GM19324 (cell line): ENCODE measurements at regions not wholly inside any gene's neighbourhood (a gene's known extent, or its start where the extent isn't known, plus 50 kb on each side); places are given as distances from the start of the nearest gene placed in this dataset.
"Not testable (repeated sequence)": the region's sequence is repeated elsewhere in the genome, so short reads cannot be mapped to it uniquely, and the experiment has no call there.

ENCODE experiments used
- ATAC-seq: cut with Tn5 transposase; IDR thresholded peaks from one replicate; pipeline ENCODE4 v1.9.1; 2021; ENCODE audit warnings: mild to moderate bottlenecking, moderate library complexity; ENCODE audit not compliant: unreplicated experiment, low FRiP score

DNA sequence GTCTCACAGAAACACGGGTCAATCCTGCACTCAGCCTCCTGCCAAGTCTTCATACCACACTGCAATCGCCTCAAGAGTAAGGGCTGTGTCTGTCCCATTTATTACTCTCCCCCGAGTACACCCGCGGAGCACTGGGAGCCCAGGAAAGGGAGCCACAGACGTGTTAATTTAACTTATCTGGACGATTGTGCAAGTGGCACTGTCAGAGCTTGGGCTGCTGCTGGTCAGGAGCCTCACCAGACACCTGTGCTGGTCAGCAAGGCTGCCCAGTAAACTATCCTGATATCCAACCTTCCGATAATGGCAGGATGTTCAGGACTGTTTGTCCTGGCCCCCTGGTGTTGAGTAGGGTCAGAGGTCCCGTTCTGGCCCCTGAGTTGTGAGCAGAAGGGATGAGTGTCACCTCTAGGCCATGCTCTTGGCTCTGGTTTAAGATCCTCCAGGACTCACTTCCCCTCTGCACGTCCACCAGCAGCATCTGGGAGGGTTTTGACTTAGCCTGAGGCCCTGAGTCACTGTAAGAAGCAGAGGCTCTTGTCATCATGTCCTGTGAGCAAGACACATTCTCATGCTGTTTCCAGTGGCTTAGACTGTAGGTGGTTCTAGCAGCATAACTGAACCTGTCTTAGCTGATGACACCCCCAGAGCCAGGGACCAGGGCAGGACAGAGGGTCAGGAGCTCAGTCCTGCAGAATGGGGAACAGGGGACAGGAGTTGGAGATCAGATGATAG is 82.5 kb upstream of the ARL4C start:
- no peak for ATAC-seq

DNA sequence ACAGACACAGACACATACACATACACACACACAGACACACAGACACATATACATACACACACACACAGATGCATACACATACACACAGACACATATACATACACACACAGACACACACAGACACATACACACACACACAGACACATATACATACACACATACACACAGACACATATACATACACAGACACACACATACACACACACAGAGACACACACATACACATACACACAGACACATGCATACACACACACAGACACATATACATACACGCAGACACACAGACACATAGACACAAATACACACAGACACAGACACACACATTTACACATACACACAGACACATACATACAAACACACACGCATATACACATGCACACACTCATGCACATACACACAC is 81.5 kb upstream of the ARL4C start:
- ATAC-seq = no peak

DNA sequence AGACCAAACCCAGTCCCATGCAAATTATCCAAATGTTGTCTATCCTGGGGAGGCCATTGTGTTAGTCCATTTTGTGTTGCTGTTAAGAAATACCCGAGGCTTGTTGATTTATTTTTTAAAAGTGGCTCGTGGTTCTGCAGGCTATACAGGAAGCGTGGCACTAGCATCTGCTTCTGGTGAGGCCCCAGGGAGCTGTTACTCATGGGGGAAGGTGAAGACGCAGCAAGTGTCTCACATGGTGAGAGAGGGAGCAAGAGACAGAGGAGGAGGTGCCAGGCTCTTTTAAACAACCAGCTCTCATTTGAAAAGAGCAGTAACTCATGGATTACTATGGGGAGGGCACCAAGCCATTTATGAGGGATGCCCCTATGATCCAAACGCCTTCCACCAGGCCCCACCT is 80.3 kb upstream of the ARL4C start:
- no peak for ATAC-seq

DNA sequence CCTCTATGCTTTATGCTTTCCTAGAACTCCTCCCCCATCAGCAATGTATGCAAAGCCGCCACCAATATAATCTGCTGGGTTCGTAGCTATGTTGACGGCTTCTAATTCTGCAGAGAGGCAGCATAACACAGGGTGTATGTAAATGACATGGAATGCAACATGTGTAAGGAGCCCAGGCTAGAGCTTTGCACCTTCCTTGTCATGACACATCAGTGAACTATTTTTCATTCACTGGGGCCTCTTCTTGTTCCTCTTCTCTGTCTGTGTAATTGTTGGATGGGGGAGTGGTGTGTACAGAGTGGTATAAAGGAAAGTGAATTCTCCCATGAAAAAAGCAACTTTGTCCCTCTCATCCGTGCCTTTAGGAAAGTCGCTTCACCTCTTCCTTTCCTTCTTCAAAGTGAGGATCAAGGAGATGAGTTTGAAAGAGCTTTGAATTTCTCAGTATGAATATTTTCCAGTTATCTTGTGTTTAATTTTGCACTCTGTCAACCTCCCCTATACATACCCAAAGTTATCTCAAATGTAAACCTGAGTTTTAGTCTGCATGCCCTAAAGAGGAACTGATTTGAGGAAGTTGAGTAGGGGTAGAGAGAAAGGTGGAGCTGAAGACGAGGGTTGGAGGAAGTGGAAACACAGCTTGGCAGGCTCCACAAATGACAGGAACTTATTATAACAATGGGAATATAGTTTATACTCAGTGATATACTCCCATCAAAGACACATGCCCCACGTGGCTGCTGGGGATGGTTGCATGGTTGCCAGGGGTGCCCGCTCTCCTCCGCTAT is 74.9 kb upstream of the ARL4C start:
- no peak for ATAC-seq

DNA sequence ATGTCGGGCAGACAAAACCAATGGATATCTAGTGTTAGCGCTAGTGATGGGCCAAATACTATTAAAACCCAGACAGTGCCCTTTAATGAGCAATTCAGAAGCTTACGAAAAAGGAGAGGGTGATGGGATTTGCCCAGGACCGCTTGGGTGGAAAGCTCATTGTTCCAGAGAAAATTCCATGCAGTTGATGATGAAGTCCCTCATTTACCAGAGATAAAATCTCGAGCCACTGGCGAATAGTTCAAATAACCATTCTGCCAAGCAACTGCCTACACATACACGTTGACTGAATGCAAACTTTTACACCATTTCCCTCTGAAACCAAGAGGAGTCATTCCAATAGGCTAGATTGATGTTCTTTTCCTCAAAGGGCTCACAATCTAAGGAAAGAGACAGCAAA is 73.6 kb upstream of the ARL4C start:
- no peak for ATAC-seq

DNA sequence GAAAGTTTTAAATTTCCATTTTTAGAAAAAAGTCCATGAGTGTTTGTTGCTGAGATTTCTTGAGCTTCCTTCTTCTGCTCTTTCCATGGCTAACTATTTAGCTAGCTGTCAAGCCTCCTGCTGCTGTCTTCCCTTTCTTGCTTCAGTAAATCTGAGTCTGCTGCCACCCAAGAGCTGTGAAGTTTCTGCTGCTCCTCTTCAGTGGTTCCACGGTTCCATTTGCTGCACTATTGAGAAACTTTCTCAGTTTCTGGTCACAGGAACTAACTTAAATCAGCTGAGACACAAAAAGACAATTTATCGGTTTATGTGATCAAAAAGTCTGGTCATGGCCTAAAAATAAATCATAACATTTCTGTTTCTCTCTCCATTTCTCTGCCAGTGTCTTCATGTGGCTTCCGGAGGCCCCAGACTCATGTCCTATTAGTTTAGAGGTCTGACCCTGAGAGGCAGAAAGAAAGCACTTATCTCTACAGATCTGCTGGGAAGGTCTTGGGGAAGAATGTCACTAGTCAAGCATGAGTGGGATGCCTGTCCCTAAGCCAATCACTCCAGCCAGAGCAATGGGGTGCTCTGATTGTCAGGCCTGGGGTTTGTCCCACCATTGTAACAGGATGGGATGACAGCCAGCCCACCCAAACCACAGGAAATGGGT is 73.0 kb upstream of the ARL4C start:
- ATAC-seq = no peak

DNA sequence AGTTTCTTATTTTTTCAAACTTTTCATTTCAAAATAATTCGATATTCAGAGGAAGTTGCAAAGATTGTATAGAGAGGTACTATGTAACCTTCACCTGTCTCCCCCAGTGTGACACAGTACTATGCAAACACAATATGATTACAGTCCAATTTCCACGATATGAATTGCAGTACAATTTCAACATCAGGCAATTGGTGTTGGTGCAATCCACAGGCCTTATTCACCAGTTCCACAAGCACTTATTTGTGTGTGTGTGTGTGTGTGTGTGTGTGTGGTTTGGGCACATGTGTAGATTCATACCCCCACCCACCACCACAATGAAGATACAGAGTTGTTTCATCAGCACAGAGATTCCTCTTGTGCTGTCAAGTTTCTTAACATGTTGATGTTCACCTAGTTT is 69.7 kb upstream of the ARL4C start:
- no peak for ATAC-seq

DNA sequence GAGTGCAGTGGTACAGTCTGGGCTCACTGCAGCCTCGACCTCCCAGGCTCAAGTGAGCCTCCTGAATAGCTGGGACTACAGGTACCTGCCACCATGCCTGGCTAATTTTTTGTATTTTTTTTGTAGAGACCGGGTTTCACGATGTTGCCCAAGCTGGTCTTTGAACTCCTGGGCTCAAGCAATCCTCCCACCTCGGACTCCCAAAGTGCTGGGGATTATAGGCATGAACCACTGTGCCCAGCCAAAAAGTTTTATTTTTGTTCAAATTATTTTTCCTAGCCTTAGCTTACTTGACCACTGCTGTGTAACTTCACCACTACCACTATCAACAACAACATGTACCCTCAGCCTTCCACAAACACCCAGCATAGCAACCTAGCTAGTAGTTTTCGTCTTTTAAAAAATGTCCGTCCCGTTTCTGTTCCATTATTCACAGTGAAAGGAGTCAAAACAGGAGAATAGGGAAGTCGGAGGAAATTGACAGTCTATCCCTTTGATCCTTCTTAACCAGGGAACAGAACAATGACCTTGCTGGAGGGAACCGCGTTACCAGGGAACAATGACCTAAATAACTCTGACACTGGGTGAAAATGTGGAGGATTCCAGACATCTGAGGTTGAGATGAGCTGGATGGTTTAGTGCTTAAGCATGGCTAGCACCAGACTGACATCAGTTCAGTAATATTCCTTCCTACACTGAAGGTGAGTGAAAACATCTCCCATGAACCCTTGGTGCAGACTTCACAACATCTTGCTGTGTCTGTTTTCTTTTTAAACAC is 69.2 kb upstream of the ARL4C start:
- no peak for ATAC-seq

DNA sequence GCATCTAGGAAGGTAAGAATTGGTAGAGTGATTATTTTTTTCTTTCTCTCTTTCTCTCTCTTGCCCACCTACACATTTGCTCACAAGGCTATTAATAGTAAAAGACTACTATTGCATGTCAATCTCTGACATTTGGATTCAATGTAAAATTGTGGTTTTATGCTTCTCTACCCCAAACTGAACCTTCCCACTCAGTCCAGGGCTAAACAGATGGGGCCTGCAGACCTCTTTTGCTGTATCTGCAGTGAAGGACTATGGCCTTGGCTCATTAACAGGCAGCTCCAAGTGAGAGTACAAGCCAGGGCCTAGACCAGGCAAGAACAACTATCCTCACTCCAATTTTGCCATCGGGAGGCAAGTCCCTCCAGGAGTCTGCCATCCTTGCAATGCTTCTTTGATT is 68.3 kb upstream of the ARL4C start:
- ATAC-seq = no peak

DNA sequence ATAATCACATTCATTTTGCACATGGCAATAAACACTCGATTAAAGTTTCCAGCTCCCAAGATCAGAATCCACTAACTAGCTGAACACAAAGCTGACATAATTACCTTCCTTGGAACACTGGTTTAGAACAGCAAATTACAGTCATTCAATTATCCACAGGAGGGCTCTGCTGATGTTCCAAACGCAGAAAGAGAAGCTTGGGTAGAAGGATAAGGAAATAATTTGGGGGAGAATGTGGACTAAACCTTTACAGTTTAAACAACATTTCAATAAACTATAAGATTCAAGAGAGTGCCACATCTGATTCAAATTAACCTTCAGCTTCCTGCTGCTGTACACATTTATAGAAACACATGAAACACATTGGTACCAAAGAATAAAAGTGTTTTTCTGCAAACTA is 67.8 kb upstream of the ARL4C start:
- no peak for ATAC-seq

DNA sequence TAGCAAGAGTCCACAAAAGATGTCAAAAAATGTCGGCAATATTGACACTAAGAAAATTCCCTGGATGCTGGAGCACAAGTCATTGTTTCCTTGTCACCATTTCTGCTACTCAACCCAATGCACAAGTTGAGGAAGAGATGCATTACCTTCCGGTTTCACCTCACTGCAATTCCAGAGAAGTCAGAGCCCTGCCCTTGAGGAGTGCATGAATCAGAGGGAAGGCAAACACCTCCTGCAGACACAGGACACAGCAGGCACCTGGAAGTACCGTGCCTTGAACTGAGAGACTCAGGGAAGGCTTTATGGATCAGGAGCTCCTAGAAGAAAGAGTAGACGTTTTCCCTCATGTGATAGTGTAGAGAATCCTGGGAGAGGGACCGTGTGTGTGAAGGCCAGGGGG is 62.7 kb upstream of the ARL4C start:
- no peak for ATAC-seq

DNA sequence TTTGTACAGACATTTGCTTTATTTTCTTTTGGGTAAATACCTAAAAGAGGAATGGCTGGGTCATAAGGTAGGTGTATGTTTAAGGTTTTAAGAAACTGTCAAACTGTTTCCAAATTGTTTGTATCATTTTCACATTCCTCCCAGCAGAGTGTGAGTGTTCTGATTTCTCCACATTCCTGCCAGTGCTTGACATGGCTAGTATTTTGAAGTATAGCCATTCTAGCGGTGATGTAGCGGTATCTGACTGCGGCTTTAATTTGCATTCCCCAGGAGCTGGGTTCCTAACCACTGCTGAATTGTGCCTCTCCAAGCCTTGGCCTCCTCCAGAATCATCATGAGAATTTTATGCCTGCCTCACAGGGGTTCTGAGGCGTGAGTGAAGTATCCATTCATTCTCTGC is 61.8 kb upstream of the ARL4C start:
- no peak for ATAC-seq

DNA sequence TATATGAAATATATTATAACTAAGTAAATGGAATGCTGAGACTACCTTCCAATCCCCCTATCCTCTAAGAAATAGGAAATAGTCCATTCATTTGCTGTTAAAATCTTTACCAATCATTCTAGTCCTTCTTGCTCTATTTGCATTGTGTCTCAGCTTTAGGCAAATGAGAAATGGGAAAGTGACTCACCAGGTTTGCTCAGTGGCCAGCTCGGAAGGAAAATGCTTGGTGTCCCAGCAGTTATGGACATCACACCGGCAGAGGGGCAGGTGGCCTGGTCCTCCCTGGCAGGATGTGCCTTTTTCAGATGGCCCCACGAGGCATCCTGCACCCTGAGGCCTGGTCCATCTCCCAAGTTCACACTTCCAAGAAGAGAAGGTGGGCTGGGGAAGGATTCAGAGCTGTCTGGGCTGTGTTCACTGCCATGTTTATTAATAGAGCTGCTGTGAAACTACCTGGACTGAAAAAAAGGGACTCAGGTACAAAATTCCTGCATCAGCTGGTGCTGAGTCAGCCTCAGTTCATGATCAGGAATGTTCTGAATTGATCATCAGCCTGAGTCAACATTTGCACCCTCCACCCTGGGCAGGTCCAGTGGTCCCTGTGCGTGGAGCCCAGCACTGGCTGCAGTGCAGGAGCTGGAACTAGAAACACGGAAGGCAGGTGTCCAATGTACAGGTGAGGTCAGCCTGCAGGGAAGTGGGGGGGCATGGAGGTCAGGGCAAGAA is 60.1 kb upstream of the ARL4C start:
- ATAC-seq = no peak

DNA sequence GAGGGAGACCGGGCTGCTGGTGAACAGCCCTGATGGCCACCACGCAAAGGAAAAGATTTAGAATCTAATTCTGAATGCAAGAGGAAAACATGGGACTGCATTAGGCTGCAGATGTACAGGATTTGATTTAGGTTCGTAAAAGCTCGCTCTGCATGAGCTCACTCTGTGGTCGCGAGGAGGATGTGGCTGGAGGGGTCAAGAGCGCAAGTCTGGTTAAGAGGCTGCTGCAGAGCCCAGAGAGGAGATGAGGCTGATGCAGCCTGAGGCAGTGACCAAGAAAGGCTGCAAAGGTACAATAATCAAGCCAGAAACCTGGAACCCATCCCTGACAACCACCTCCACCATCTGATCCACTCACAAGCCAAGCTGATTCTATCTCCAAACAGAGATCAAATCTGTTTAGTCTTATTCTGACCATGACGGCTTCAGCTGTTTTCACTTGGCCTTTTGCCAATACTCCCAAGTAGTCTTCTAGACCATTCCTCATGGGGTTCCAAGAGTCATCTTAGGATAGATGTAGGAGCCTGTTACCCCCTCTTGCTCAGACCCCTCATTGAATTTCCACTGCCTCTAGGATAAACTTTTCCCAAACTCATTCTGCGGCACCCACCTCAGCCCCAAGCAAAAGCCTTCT is 58.9 kb upstream of the ARL4C start:
- ATAC-seq = no peak

DNA sequence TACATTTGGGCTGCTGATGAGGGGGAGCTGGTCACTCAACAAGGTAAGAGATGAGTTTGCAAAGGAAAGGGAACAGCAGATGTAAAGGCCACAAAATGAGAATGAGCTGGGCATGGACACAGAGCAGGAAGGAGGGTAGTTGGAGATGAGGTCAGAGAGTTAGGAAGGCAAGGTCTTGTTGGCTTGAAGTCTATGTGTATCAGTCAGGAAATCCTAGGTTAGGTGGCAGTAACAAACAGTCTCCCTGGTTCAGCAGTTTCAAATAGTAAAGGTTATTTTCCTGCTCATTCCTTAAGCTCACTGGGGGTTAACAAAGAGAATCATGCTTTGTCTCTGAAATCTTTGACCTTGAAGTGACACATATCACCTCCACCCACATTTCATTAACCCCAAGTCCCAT is 58.3 kb upstream of the ARL4C start:
- ATAC-seq = no peak

DNA sequence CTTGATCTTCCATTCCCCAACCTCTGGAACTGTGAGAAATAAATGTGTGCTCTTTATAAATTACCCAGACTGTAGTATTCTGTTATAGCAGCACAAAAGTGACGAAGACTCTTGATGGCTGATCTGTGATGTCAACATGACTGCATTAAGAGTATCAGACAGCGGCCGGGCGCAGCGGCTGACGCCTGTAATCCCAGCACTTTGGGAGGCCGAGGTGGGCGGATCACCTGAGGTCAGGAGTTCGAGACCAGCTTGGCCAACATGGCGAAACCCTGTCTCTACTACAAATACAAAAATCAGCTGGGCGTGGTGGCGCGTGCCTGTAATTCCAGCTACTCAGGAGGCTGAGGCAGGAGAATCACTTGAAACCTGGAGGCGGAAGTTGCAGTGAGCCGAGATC is 56.3 kb upstream of the ARL4C start:
- ATAC-seq = not testable (repeated sequence)

DNA sequence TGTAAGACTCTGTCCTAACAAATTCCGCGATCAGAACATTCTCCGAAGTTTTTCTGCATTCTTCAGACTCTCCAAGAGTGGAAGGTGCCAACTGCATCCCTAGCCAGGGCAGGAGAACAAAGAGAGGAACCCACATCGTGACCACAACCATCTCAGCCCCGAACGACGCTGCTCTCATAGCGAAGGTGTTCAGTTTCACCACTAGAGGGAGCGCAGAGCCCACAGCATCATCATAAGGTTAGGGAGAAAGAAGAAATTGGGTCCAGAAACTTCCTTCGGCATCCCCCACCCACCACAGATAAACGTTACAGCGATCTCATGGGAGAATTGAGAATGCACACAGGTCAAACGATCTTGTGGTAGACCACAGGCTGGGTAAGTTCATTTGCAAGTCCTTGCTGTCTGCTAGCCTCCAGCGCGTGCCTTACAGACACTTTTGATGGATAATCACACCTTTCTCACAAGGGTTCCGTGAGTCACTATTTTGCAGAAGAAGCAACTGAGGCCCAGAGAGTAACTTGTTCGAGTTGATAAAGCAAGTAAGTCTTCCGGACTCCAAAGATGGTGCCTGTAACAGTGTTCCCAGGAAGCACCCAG is 53.7 kb upstream of the ARL4C start:
- peak; percentile 56 for ATAC-seq

DNA sequence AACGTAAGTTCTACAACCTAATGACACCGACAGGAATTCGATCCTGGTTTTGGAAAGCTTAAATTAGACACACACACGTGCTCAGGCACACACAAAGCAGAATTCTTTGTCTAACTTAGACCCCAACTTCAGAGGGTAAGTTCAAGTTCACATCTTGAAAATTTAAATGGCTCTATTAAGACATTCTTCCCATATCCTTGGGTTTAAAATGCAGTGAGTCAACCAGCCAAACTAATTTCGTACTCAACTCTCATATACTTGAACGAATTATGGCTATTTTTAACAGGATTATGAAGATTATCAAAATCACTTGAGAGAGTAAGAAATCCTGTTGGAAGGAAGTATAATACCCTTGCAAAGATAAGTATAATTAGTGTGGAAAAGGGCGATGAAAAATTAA is 53.2 kb upstream of the ARL4C start:
- ATAC-seq = no peak

DNA sequence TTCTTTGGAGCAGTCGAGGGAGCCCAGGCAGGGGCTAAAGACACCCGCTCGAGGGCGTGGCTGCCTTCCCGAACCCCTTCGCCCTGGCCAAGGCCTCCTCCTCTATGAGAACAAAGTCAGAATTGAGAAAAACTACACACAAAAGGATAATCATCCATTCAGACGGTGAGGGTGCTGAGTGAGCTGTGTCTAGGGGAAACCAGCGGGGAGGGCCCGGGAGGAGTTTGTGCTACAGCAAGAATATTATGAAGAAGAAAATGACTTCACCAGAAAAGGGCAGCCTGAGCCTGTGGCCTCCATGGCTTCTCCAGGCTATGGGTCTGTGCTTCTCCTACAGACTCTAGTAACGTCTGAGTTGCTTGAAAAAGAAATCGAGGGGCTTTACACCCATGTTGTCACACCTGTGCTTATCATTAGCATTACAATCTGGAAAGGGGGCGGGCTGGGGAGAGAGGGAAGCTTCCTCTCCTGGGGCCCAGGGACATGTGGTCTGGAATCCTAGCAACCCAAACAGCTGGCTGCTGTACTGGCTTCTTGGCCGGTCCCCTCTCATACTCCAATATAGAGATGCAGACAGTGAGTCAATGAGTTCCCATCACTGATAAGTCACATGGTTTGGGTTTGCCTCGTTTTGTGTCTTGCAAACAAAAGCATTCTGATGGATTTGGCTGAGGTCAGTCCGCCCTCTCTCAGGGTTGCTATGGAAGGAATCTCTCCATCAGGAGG is 52.0 kb upstream of the ARL4C start:
- ATAC-seq = no peak
